ENCODE measurements at regions not wholly inside any gene's neighbourhood (a gene's known extent, or its start where the extent isn't known, plus 50 kb on each side); places are given as distances from the start of the nearest gene placed in this dataset.

GRCh38 chr7:124482229-124482628 lies 283.4 kb downstream of the GPR37 start:
- no peaks in the 10 kb centered on the region for H3F3A ChIP-seq (replicated peaks; ENCODE audit: low read depth)
- no peaks in the 10 kb centered on the region for H3K79me2 ChIP-seq (replicated peaks; ENCODE audit: insufficient read depth)
- H2AFZ ChIP-seq = no peak overlapping the region
- no peak overlapping the region for H3K4me3 ChIP-seq
- Mint-ChIP-seq H3K4me3 (no peak overlapping the region), H3K36me3 (ENCODE audit: low read depth) (no peaks in the 10 kb centered on the region), H3K9me3 (no peaks in the 10 kb centered on the region; the same call in 2 of the 3 replicates), H3K27ac (no peak overlapping the region), H3K4me1 (no peaks in the 10 kb centered on the region; the same call in 2 of the 3 replicates), H3K27me3 (ENCODE audit: insufficient read depth, low read depth, poor library complexity) (no peaks in the 10 kb centered on the region)
- peak; percentile 3 for DNase-seq (ENCODE audit: low spot score)
- H3K9me2 ChIP-seq (ENCODE audit: insufficient read depth) = peaks cover 3% of the 10 kb centered on the region; the same call in 1 of the 2 replicates
- H3K27me3 ChIP-seq (ENCODE audit: insufficient read depth) = no peaks in the 10 kb centered on the region
- H3K36me3 ChIP-seq (ENCODE audit: insufficient read depth) = no peaks in the 10 kb centered on the region
- no peak overlapping the region for H3K27ac ChIP-seq (ENCODE audit: low read depth)
- H3K4me1 ChIP-seq (ENCODE audit: insufficient read depth) = 0 out of 2 replicates have a peak, but pooled peaks cover 6% of the 10 kb centered on the region
- ATAC-seq = no peak; the same call in 2 of the 3 replicates
- no peaks in the 10 kb centered on the region for H4K20me1 ChIP-seq (replicated peaks; ENCODE audit: insufficient read depth)
- no peak overlapping the region for H3K4me2 ChIP-seq
- TF ChIP-seq CREB1 (CRISPR knock-in tag; IDR thresholded peaks at IDR 0.05; ENCODE audit: low read depth) (no peak), STAT1 (IDR thresholded peaks at IDR 0.05; ENCODE audit: unreplicated experiment) (no peak), ETS1 (IDR thresholded peaks at IDR 0.05) (no peak), ZNF331 (CRISPR knock-in tag; IDR thresholded peaks at IDR 0.05; ENCODE audit: low read depth) (no peak), JUNB (IDR thresholded peaks at IDR 0.05; ENCODE audit: unreplicated experiment) (no peak), CTCF (conservative IDR thresholded peaks at IDR 0.05; ENCODE audit: low read depth in 2 of 2) (no peak), POLR2AphosphoS5 (IDR thresholded peaks at IDR 0.05; ENCODE audit: low read depth) (no peak), ZNF462 (CRISPR knock-in tag; IDR thresholded peaks at IDR 0.05) (no peak), NANOG (IDR thresholded peaks at IDR 0.05; ENCODE audit: borderline replicate concordance) (no peak), ZNF114 (CRISPR knock-in tag; IDR thresholded peaks at IDR 0.05) (no peak), REST (IDR thresholded peaks at IDR 0.05; ENCODE audit: unreplicated experiment) (no peak), EZH2 (IDR thresholded peaks at IDR 0.05; ENCODE audit: low read depth, unreplicated experiment) (no peak), EZH2phosphoT487 (IDR thresholded peaks at IDR 0.05; ENCODE audit: unreplicated experiment) (no peak)

Data from GM23338 (cell line).